HAP-1 (cell line): ENCODE measurements at regions not wholly inside any gene's neighbourhood (a gene's known extent, or its start where the extent isn't known, plus 50 kb on each side); places are given as distances from the start of the nearest gene placed in this dataset.
A peak's percentile ranks its signal among the peaks of the same experiment; 100 is the strongest.

Source experiments
- DNase-seq, 2 experiments: peaks; one replicate each; pipeline ENCODE4 v3.0.0-alpha.2; 2016 to 2020; ENCODE audit warnings: low spot score in 2 of 2
- H3K27me3 ChIP-seq: fragments of 250-450 bp; sonication (Bioruptor Pico); 2 replicates; pipeline ENCODE4 v1.5.1; 2020; ENCODE audit warnings: low read depth, mild to moderate bottlenecking, moderate library complexity
- H3K36me3 ChIP-seq: fragments of 250-450 bp; sonication (Bioruptor Pico); replicated peaks from 2 replicates; pipeline ENCODE4 v1.5.1; 2020; ENCODE audit warnings: mild to moderate bottlenecking
- H3K4me1 ChIP-seq: fragments of 250-450 bp; sonication (Bioruptor Pico); 2 replicates; pipeline ENCODE4 v1.5.1; 2020; ENCODE audit warnings: mild to moderate bottlenecking
- H3K4me3 ChIP-seq: fragments of 250-450 bp; sonication (Bioruptor Pico); 2 replicates; pipeline ENCODE4 v1.5.1; 2020; ENCODE audit warnings: mild to moderate bottlenecking, moderate library complexity
- H3K9me3 ChIP-seq: fragments of 250-450 bp; sonication (Bioruptor Pico); 2 replicates; pipeline ENCODE4 v1.5.1; 2020; ENCODE audit warnings: mild to moderate bottlenecking, moderate library complexity
- in situ Hi-C: fragments of 300-500 bp; cut with MboI; formaldehyde crosslinking; loops from 3 replicates; pipeline ENCODE4 v1.14.3; 2020; ENCODE audit warnings: low sequenced_read_pairs, inconsistent platforms, mixed read lengths

- Histone ChIP-seq H3K36me3 (no peaks in the 10 kb centered on the region), H3K4me3 (no peak overlapping the region), H3K9me3 (no peaks in the 10 kb centered on the region), H3K27me3 (no peaks in the 10 kb centered on the region), H3K4me1 (0 out of 2 replicates have a peak, but pooled peaks cover 2% of the 10 kb centered on the region)
- DNase-seq, result no peak
- in situ Hi-C loops, result no loop called here
Measured at GRCh38 chr5:61816585-61817450, 484.8 kb downstream of the ZSWIM6 start.

- H3K36me3 ChIP-seq, result no peaks in the 10 kb centered on the region
- 0 out of 2 replicates have a peak, but pooled peaks cover 2% of the 10 kb centered on the region for H3K4me1 ChIP-seq
- no peaks in the 10 kb centered on the region for H3K27me3 ChIP-seq
- no peaks in the 10 kb centered on the region for H3K9me3 ChIP-seq
- in situ Hi-C loops, result no loop called here
- DNase-seq, result peak; percentile 54 to 60
- no peak overlapping the region for H3K4me3 ChIP-seq
Measured at GRCh38 chr5:61817472-61818326, 485.6 kb downstream of the ZSWIM6 start.

GRCh38 chr5:61820836-61821235 is 485.2 kb upstream of the KIF2A start:
- in situ Hi-C loops, result no loop called here
- no peaks in the 10 kb centered on the region for H3K36me3 ChIP-seq

GRCh38 chr5:61821561-61821960 is 484.4 kb upstream of the KIF2A start:
- Histone ChIP-seq H3K9me3 (no peaks in the 10 kb centered on the region), H3K4me1 (0 out of 2 replicates have a peak, but pooled peaks cover 2% of the 10 kb centered on the region), H3K4me3 (no peak overlapping the region), H3K36me3 (no peaks in the 10 kb centered on the region), H3K27me3 (no peaks in the 10 kb centered on the region)
- in situ Hi-C loops, result no loop called here
- DNase-seq, result no peak

More at GRCh38 chr5:61820836-61821235, 485.2 kb upstream of the KIF2A start:
- no peaks in the 10 kb centered on the region for H3K9me3 ChIP-seq
- 0 out of 2 replicates have a peak, but pooled peaks cover 2% of the 10 kb centered on the region for H3K4me1 ChIP-seq
- no peaks in the 10 kb centered on the region for H3K27me3 ChIP-seq
- no peak overlapping the region for H3K4me3 ChIP-seq
- no peak for DNase-seq

- no peak for DNase-seq
- no peaks in the 10 kb centered on the region for H3K9me3 ChIP-seq
- in situ Hi-C loops, result no loop called here
- H3K4me3 ChIP-seq, result no peak overlapping the region
- H3K27me3 ChIP-seq, result no peaks in the 10 kb centered on the region
- 0 out of 2 replicates have a peak, but pooled peaks cover 2% of the 10 kb centered on the region for H3K4me1 ChIP-seq
- H3K36me3 ChIP-seq, result no peaks in the 10 kb centered on the region
Measured at GRCh38 chr5:61822584-61822983, 483.4 kb upstream of the KIF2A start.

- no peaks in the 10 kb centered on the region for H3K9me3 ChIP-seq
- H3K4me3 ChIP-seq, result no peak overlapping the region
- in situ Hi-C loops, result no loop called here
- no peaks in the 10 kb centered on the region for H3K36me3 ChIP-seq
- DNase-seq, result no peak
- 0 out of 2 replicates have a peak, but pooled peaks cover 2% of the 10 kb centered on the region for H3K4me1 ChIP-seq
- H3K27me3 ChIP-seq, result no peaks in the 10 kb centered on the region
Measured at GRCh38 chr5:61823065-61823464, 482.9 kb upstream of the KIF2A start.

- no peak overlapping the region for H3K4me3 ChIP-seq
- DNase-seq, result no peak
- H3K36me3 ChIP-seq, result no peaks in the 10 kb centered on the region
- no peaks in the 10 kb centered on the region for H3K27me3 ChIP-seq
- H3K9me3 ChIP-seq, result no peaks in the 10 kb centered on the region
- 0 out of 2 replicates have a peak, but pooled peaks cover 2% of the 10 kb centered on the region for H3K4me1 ChIP-seq
- in situ Hi-C loops, result no loop called here
Measured at GRCh38 chr5:61823781-61824180, 482.2 kb upstream of the KIF2A start.

GRCh38 chr5:61824396-61824795 is 481.6 kb upstream of the KIF2A start:
- in situ Hi-C loops, result no loop called here
- no peak overlapping the region for H3K4me3 ChIP-seq
- H3K36me3 ChIP-seq, result no peaks in the 10 kb centered on the region
- H3K27me3 ChIP-seq, result no peaks in the 10 kb centered on the region
- 0 out of 2 replicates have a peak, but pooled peaks cover 2% of the 10 kb centered on the region for H3K4me1 ChIP-seq
- no peaks in the 10 kb centered on the region for H3K9me3 ChIP-seq
- no peak for DNase-seq

- no peak overlapping the region for H3K4me3 ChIP-seq
- no peaks in the 10 kb centered on the region for H3K27me3 ChIP-seq
- H3K9me3 ChIP-seq, result no peaks in the 10 kb centered on the region
- H3K36me3 ChIP-seq, result no peaks in the 10 kb centered on the region
- no peaks in the 10 kb centered on the region for H3K4me1 ChIP-seq
- in situ Hi-C loops, result no loop called here
- DNase-seq, result no peak
Measured at GRCh38 chr5:61827445-61827975, 478.5 kb upstream of the KIF2A start.

GRCh38 chr5:61828856-61829255 is 477.1 kb upstream of the KIF2A start:
- no peak overlapping the region for H3K4me3 ChIP-seq
- no peaks in the 10 kb centered on the region for H3K27me3 ChIP-seq
- no peak for DNase-seq
- in situ Hi-C loops, result no loop called here
- H3K4me1 ChIP-seq, result no peaks in the 10 kb centered on the region
- no peaks in the 10 kb centered on the region for H3K9me3 ChIP-seq
- H3K36me3 ChIP-seq, result no peaks in the 10 kb centered on the region

GRCh38 chr5:61831736-61832135 is 474.3 kb upstream of the KIF2A start:
- Histone ChIP-seq H3K36me3 (no peaks in the 10 kb centered on the region), H3K27me3 (no peaks in the 10 kb centered on the region), H3K9me3 (no peaks in the 10 kb centered on the region), H3K4me1 (no peaks in the 10 kb centered on the region), H3K4me3 (no peak overlapping the region)
- no peak for DNase-seq
- in situ Hi-C loops, result no loop called here

- no peaks in the 10 kb centered on the region for H3K4me1 ChIP-seq
- no peak for DNase-seq
- in situ Hi-C loops, result no loop called here
- H3K27me3 ChIP-seq, result no peaks in the 10 kb centered on the region
- no peak overlapping the region for H3K4me3 ChIP-seq
- H3K36me3 ChIP-seq, result no peaks in the 10 kb centered on the region
- no peaks in the 10 kb centered on the region for H3K9me3 ChIP-seq
Measured at GRCh38 chr5:61837788-61838187, 468.2 kb upstream of the KIF2A start.

GRCh38 chr5:61840361-61840760 is 465.6 kb upstream of the KIF2A start:
- H3K9me3 ChIP-seq, result no peaks in the 10 kb centered on the region
- H3K27me3 ChIP-seq, result no peaks in the 10 kb centered on the region
- H3K4me1 ChIP-seq, result no peaks in the 10 kb centered on the region
- DNase-seq, result no peak
- in situ Hi-C loops, result no loop called here
- H3K36me3 ChIP-seq, result no peaks in the 10 kb centered on the region
- H3K4me3 ChIP-seq, result no peak overlapping the region
